Left ventricle myocardium inferior (tissue), 1 donor: ENCODE measurements at regions not wholly inside any gene's neighbourhood (a gene's known extent, or its start where the extent isn't known, plus 50 kb on each side); places are given as distances from the start of the nearest gene placed in this dataset.

Experiments used
- DNase-seq: peaks from one replicate; pipeline ENCODE4 v3.0.0-alpha.2; 2020
- H3K27ac ChIP-seq: fragments of 200-600 bp; replicated peaks from 2 replicates; pipeline ENCODE4 v1.8.0; 2021
- H3K27me3 ChIP-seq: fragments of 200-600 bp; 2 replicates; pipeline ENCODE4 v1.8.0; 2021; ENCODE audit warnings: low read depth
- H3K36me3 ChIP-seq: fragments of 200-600 bp; 2 replicates; pipeline ENCODE4 v1.8.0; 2021
- H3K4me1 ChIP-seq: fragments of 200-600 bp; 2 replicates; pipeline ENCODE4 v1.8.0; 2021
- H3K4me3 ChIP-seq: fragments of 200-600 bp; 2 replicates; pipeline ENCODE4 v1.8.0; 2021; ENCODE audit warnings: mild to moderate bottlenecking, moderate library complexity
- H3K9me3 ChIP-seq: fragments of 200-600 bp; replicated peaks from 2 replicates; pipeline ENCODE4 v1.8.0; 2021
- intact Hi-C: fragments of 100-400 bp; cut with micrococcal nuclease; formaldehyde crosslinking; loops from one replicate; pipeline ENCODE4 v1.11.0; 2022
- TF ChIP-seq, protein P1 (sequence below): fragments of 200-600 bp; IDR thresholded peaks from 2 replicates; pipeline ENCODE4 v1.8.0; 2021; ENCODE audit warnings: antibody characterized with exemption, mild to moderate bottlenecking, borderline replicate concordance
- donor health status: DM: no; HTN: yes; CAD: no; lungs with severe emphysema.

- no peak for DNase-seq
- Histone ChIP-seq H3K4me1 (no peaks in the 10 kb centered on the region), H3K9me3 (no peaks in the 10 kb centered on the region), H3K4me3 (no peak overlapping the region), H3K27me3 (peaks cover 19% of the 10 kb centered on the region), H3K36me3 (no peaks in the 10 kb centered on the region), H3K27ac (no peak overlapping the region)
- TF ChIP-seq, protein P1, sequence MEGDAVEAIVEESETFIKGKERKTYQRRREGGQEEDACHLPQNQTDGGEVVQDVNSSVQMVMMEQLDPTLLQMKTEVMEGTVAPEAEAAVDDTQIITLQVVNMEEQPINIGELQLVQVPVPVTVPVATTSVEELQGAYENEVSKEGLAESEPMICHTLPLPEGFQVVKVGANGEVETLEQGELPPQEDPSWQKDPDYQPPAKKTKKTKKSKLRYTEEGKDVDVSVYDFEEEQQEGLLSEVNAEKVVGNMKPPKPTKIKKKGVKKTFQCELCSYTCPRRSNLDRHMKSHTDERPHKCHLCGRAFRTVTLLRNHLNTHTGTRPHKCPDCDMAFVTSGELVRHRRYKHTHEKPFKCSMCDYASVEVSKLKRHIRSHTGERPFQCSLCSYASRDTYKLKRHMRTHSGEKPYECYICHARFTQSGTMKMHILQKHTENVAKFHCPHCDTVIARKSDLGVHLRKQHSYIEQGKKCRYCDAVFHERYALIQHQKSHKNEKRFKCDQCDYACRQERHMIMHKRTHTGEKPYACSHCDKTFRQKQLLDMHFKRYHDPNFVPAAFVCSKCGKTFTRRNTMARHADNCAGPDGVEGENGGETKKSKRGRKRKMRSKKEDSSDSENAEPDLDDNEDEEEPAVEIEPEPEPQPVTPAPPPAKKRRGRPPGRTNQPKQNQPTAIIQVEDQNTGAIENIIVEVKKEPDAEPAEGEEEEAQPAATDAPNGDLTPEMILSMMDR, result no peak
- intact Hi-C loops, result no loop called here
Measured at GRCh38 chr16:17635183-17635582, 164.4 kb upstream of the XYLT1 start.

DNA sequence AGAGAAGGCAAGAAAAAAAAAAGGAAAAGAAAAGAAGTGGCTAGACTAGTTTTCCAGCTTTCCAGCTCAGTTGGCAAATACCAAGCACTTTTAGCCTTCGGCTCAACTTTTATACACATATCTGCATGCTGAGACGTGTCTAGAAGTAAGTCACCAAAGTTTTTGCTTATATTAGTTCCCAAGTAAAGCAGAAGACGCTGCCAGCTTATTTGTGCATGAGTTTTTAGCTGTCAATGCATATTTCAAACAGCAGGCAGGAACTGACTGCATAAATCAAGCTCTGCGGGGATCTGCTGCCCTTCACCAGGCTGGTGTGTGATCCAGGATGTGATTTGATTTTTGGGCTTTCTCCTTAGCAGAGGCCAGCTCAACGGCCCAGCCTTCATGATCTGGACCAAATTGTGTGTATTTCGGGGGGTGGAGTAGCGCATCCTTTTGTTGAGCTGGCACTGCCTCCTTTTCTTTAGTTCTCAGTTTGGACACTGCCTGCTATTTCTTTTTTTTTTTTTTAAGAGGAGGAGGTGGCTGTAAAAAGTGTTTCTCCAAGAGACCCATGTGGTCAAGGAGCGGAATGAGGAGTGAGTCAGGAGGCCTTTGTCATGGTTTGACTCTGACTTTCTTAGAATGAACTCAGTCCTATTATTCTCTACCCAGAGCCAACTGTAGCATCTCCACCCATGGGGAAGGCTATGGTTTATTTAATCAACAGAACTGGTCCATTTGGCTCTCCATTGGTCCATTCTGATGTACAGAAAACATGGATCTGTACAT lies 162.6 kb upstream of the XYLT1 start:
- peaks cover 8% of the 10 kb centered on the region for H3K27me3 ChIP-seq
- intact Hi-C loops, result no loop called here

GRCh38 chr16:17632667-17633066 lies 161.9 kb upstream of the XYLT1 start:
- Histone ChIP-seq H3K4me1 (no peaks in the 10 kb centered on the region), H3K9me3 (peaks cover 3% of the 10 kb centered on the region), H3K27me3 (peaks cover 8% of the 10 kb centered on the region), H3K4me3 (no peak overlapping the region), H3K27ac (no peak overlapping the region), H3K36me3 (no peaks in the 10 kb centered on the region)
- DNase-seq, result no peak
- TF ChIP-seq, protein P1, result no peak
- intact Hi-C loops, result no loop called here

More for the DNA sequence above, 162.6 kb upstream of the XYLT1 start:
- Histone ChIP-seq H3K27ac (no peak overlapping the region), H3K9me3 (no peaks in the 10 kb centered on the region), H3K4me3 (no peak overlapping the region), H3K4me1 (no peaks in the 10 kb centered on the region), H3K36me3 (no peaks in the 10 kb centered on the region)
- no peak for DNase-seq
- TF ChIP-seq, protein P1, result no peak

GRCh38 chr16:17629936-17630335 lies 159.2 kb upstream of the XYLT1 start:
- TF ChIP-seq, protein P1, result no peak
- intact Hi-C loops, result no loop called here
- no peak overlapping the region for H3K4me3 ChIP-seq

DNA sequence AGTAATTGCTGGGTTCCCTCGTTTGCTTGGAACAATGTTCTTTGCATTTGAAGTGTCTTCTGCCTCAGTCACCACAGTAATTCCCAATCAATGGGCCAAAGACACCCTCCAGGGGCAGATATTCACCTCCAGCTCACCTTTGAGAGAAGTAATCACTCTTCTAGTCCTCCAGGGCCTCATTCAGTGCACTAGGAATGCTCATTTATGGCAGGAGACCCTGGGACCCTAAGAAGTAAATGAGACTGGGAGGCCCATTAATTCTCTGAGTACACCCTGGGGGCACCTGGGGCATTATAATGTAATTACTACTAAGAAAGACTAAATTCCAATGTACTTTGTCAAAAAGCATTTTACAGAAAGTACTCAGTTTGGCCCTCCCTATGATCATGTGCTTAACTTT lies 158.2 kb upstream of the XYLT1 start:
- Histone ChIP-seq H3K27ac (no peak overlapping the region), H3K9me3 (peaks cover 40% of the 10 kb centered on the region), H3K4me1 (no peaks in the 10 kb centered on the region), H3K27me3 (peaks cover 8% of the 10 kb centered on the region), H3K36me3 (no peaks in the 10 kb centered on the region), H3K4me3 (no peak overlapping the region)
- TF ChIP-seq, protein P1, result no peak
- intact Hi-C loops, result no loop called here
- no peak for DNase-seq

More at GRCh38 chr16:17629936-17630335, 159.2 kb upstream of the XYLT1 start:
- Histone ChIP-seq H3K36me3 (no peaks in the 10 kb centered on the region), H3K27ac (no peak overlapping the region), H3K9me3 (peaks cover 30% of the 10 kb centered on the region), H3K4me1 (no peaks in the 10 kb centered on the region), H3K27me3 (peaks cover 8% of the 10 kb centered on the region)
- no peak for DNase-seq
